ENCODE measurements at regions not wholly inside any gene's neighbourhood (a gene's known extent, or its start where the extent isn't known, plus 50 kb on each side); places are given as distances from the start of the nearest gene placed in this dataset.

DNA sequence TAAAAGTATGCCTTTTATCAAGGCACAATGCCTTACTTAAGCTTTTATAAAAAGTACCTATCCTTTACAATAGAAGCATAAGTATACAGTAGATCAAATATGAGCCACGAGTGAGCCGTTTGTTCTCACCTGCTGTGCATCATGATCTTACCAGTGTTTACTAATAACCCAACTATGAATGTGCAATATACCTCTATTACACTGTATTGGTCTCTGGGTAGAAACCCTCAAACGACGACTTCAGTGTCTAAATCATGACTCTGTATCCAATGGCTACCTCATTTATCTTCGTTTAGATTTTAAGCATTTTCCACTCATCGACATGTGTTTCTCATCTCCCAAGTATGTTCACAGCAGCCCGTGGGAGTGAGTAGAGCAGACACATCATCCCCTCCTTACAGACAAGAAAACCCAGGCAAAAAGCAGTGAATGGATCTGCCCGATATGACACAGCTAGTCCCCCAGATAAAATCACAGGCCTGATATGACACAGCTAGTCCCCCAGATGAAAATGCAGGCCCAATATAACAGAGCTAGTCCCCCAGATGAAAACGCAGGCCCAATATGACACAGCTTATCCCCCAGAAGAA lies 279.8 kb downstream of the TNS1 start:
- no peak for DNase-seq (ENCODE audit: low read depth in 1 of 2, low spot score in 1 of 2)

DNA sequence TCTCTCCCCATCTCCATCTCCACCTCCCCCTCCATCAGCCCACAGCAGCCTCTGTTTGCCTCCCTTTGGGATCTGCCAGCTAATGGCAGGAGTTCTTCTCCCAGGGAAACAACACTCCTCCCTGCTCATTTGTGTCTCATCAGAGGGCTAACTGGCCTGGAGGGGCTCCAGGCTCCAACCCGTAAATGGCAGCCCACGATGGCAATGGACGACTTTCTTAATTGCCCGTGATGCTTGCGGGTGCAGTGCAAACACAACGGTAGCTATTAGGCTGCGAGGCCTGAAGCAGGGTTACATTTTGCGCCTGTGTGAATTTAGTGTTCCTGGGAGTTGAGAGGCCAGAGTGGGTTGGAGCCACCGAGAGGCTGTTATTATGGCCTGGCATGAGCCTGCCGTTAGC lies 285.1 kb downstream of the TNS1 start:
- no peak for DNase-seq (ENCODE audit: low read depth in 1 of 2, low spot score in 1 of 2)

GRCh38 chr2:217715484-217715883 lies 287.3 kb downstream of the TNS1 start:
- DNase-seq (ENCODE audit: low read depth in 1 of 2, low spot score in 1 of 2), result no peak

DNA sequence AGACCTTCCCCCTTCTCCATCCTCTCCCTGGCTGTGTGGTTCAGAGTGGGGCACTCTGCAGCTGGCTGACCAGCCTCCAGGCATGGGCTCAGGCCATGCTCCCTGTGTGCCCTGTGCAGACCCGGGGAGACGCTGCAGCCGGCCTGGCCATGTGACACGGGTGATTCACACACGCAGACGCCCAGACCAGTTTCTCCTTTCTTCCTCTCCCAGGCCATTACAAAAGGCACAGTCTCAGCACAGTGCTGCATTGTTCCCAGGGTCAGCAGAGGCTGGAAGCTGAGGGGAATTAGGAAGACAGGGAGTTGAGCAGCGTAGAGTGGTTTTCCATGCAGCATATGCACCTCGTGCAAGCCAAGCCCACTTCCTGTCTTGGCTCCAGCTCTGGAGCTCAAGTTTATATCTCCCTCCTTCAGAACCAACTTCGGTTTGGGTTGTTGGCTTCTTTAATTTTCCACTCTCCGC lies 288.5 kb downstream of the TNS1 start:
- DNase-seq (ENCODE audit: low read depth in 1 of 2, low spot score in 1 of 2), result no peak

GRCh38 chr2:217713395-217714286 lies 289.2 kb downstream of the TNS1 start:
- DNase-seq (ENCODE audit: low read depth in 1 of 2, low spot score in 1 of 2), result peak; percentile 36 to 40

DNA sequence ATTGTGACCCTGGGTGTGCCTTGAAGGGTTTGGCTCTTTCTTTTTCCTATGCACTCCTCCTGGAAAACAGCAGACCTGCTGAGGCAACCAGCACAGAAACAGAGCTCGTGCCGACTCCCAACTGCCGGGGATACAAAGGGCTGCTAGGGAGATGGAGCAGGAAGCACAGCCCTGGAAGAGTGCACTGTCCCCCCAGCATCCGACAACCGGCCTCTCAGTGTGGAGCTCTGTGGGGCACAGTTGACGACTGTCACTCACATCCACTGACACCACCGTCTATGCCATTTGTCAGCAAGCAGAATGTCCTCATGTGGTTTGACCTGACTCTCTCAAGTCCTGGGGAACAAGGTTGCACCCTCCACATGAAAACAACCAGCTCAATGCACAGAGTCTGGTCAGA lies 290.4 kb downstream of the TNS1 start:
- no peak for DNase-seq (ENCODE audit: low read depth in 1 of 2, low spot score in 1 of 2)

GRCh38 chr2:217711188-217711587 lies 291.6 kb downstream of the TNS1 start:
- DNase-seq (ENCODE audit: low read depth in 1 of 2, low spot score in 1 of 2), result no peak

- no peak for DNase-seq (ENCODE audit: low read depth in 1 of 2, low spot score in 1 of 2)
Measured at GRCh38 chr2:217710211-217710765, 292.5 kb downstream of the TNS1 start.

- no peak for DNase-seq (ENCODE audit: low read depth in 1 of 2, low spot score in 1 of 2)
Measured at GRCh38 chr2:217709478-217710210, 293.2 kb downstream of the TNS1 start.

GRCh38 chr2:217707131-217707611 lies 295.6 kb downstream of the TNS1 start:
- no peak for DNase-seq (ENCODE audit: low read depth in 1 of 2, low spot score in 1 of 2)

DNA sequence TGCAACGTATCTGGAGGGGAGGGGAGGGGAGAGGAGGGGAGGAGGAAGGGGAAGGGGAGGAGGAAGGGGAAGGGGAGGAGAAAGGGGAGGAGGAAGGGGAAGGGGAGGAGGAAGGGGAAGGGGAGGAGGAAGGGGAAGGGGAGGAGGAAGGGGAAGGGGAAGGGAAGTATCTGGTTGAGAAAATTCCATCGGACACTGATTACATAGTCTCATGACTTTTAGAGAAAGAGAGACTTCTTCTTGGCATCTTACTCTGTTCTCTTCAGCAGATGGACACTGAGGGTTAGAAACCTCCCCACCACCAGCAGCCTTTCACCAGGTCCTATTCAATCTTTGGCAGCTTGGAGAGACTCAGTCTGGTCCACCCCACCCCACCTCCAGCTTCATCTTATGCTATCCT lies 296.3 kb downstream of the TNS1 start:
- no peak for DNase-seq (ENCODE audit: low read depth in 1 of 2, low spot score in 1 of 2)

DNA sequence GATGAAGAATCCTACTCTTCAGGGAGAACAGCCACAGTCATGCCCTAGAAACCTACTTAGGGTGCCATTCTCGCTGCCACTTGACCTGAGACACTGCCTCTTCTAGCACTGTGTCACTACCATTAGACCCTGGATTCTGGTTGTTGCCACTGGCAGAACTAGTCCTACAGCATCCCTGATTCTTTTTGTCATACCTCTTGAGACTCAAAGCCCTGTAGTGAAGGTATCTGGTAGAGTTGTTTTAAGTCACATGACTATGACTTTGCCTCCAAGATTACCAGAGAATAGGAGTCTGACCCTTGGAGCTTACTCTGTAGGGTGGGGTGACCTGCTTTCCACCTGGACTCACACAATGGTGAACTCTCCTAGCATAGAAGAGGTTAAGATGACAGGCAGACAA lies 296.7 kb downstream of the TNS1 start:
- no peak for DNase-seq (ENCODE audit: low read depth in 1 of 2, low spot score in 1 of 2)

DNA sequence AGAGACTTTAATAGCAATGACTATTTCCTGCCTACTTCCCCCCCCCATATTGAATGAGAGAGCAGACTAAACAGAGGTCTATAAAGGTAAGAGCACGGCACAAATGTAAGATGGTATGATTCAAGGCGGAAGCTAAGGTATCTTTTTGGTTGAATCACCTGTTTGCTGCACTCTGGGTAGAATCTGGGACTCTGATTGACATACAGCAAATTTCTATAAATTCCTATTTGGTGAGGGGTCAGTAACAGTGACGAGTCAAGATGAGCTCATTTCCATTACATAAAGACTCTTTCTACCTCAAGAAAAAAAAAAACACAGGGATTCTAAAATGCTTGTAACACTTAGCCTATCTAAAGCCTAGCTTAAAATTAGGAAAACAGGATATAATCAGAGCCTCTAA lies 297.3 kb downstream of the TNS1 start:
- DNase-seq (ENCODE audit: low read depth in 1 of 2, low spot score in 1 of 2), result no peak

DNA sequence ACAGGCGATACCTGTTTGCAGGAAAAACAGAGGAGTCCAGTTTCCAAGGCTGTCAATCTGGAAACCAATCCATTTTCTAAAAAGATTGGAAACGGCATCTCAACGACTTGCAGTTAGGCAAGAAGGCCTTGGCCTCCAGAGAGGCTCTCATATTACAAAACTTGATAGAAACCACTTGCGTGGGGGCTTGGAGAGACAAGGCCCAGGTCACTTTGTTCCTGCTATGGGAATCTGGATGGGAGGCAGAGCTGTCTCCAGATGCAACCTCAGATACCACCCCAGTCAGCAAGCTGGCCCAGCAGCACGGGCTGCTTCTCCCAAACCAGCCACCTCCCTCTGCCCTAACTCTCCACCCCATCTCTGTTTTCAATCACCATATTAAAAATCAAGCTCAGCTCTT lies 298.8 kb downstream of the TNS1 start:
- no peak for DNase-seq (ENCODE audit: low read depth in 1 of 2, low spot score in 1 of 2)

GRCh38 chr2:217703102-217703501 lies 299.7 kb downstream of the TNS1 start:
- DNase-seq (ENCODE audit: low read depth in 1 of 2, low spot score in 1 of 2), result no peak

DNA sequence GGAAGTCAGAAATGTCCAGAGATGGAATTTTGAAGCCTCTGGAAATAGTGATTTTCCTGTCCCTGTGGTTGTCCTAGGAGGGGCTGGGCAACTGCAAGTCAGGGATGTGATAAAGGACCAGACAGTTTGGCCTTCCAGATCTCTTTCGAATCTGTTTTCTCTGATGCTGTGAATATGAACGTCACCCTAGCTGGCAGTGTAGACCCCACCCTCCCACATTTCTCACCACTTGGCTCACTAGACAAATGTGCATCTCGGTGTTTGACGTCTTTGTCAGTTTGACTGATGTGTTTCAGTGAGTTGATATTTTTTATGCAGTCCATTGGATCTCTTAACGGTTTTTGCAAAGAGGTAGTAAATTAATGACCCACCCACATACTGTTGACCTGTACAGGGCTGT lies 301.2 kb downstream of the TNS1 start:
- no peak for DNase-seq (ENCODE audit: low read depth in 1 of 2, low spot score in 1 of 2)

DNA sequence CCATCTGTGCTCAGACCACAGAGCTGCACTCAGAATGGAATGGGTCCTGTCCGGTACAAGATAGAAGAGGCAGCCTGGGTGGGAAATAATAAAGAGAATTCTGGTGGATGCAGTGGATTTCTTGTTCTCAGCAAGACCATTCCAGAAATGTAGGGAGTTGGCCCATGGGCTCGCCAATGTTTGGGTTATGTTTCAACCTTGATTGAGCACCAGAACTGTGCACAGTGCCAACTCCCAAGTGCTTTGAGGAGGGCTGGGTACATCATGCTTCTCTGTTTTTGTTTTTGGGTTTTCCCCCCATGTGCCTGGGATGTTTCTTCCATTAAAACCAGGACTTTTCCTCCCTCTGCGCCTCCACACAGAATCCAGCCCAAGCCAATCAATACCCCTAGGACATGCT lies 304.1 kb downstream of the TNS1 start:
- no peak for DNase-seq (ENCODE audit: low read depth in 1 of 2, low spot score in 1 of 2)

DNA sequence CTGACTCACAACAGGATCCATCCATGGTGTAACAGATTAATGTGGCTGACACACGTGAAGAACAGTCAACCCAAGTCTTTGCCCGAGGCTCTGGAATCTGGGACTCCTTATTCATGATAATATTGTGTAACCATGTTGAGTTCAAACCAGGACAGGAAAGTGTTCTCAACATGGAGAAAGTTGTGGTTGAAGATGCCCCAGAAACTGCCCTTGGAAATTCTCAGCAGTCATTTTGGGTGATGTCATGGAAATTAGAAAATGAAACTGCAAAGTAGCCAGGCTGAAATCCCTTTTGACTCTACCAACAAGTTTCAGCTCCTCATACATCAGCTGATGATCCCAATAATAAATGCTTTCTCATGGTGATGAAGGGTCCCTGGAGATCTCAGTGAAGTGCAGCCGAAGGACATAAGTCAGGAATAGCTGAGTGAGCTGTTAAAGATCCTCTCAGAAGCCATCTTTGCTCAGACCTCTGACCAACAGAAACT lies 307.7 kb downstream of the TNS1 start:
- DNase-seq (ENCODE audit: low read depth in 1 of 2, low spot score in 1 of 2), result no peak

DNA sequence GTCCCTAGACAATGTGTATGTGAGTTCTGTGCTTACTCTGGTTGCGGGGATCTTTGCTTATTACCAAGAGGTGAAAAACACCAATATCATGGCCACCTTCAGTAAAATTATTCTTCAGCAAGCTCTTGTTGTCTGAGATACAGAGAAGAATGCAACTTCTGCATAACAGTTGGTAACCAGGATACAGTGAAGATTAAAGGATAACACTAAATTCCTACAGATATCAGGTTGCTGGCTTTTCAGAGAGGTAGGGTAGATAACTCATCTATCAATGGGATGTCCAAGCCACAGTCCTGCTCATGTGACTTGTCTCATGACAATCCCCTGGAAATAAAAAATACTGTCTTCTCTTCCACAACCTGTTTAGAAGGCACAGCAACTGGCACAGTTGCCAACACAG lies 308.5 kb downstream of the TNS1 start:
- DNase-seq (ENCODE audit: low read depth in 1 of 2, low spot score in 1 of 2), result no peak

GRCh38 chr2:217693363-217693762 lies 309.4 kb downstream of the TNS1 start:
- DNase-seq (ENCODE audit: low read depth in 1 of 2, low spot score in 1 of 2), result no peak

GRCh38 chr2:217691920-217692666 lies 310.7 kb downstream of the TNS1 start:
- DNase-seq (ENCODE audit: low read depth in 1 of 2, low spot score in 1 of 2), result no peak

Data from activated T-helper 1 cell treated with anti-CD3 and anti-CD28 coated beads, Interleukin-2, amount 50 U/mL, for 16 hours (primary cell).